HG03460 (cell line): ENCODE measurements at regions not wholly inside any gene's neighbourhood (a gene's known extent, or its start where the extent isn't known, plus 50 kb on each side); places are given as distances from the start of the nearest gene placed in this dataset.
A peak's percentile ranks its signal among the peaks of the same experiment; 100 is the strongest.

Experiments
- ATAC-seq: cut with Tn5 transposase; IDR thresholded peaks from one replicate; pipeline ENCODE4 v1.9.1; 2021; ENCODE audit not compliant: unreplicated experiment

DNA sequence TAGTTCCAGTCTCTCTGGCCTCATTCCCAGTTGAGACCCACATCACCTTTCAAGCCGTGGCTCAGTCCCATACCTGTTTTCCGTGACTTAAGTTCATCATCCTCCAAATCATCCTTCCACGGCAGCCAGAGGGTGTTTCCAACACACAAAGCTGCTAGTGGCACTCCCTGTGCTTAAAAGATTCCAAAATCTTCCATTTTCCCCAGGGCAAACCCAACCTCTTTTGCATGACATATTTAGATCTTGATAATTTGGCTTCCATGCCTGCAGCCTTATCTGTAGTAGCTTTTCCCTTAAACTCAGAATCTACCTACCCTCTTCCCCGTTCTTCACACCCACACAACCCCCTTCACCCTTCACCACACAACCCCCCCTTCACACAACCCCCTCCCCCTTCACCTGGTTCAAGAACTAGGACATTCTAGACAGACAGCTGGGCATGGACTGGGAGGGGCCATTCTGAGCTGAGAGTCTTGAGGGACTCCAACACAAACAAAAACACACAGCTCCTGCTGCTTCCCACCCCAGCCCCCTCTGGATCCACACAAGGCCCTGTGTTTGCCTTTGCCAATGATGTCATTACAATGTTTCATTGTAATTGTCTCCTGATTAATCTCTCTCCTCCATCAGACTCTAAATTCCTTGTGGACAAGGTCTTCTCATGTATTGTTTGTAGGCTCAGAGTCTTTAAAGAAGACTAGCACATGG is 268.2 kb downstream of the SH3GL2 start:
- ATAC-seq, result no peak

GRCh38 chr9:17847908-17848307 is 269.0 kb downstream of the SH3GL2 start:
- ATAC-seq, result no peak

DNA sequence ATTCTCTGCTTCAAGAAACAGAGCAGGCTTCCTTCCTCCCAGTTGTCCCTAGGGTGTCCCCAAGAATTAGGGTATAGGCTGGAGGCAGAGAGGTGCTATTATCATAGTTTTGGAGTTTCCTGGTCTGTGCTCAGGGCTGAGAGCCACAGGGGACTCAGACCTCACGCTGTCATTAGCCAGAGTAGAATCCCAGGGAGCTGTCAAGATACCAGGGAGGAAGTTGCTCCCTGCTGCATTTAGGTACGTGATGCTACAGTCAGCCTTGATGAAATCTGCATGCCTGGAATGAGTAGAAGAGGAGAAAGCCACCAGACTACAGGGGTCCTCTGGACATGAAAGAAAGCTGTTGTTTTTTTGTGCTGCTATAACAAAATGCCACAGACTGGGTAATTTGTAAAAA is 273.2 kb downstream of the SH3GL2 start:
- no peak for ATAC-seq

GRCh38 chr9:17854487-17854886 is 275.6 kb downstream of the SH3GL2 start:
- ATAC-seq, result no peak

DNA sequence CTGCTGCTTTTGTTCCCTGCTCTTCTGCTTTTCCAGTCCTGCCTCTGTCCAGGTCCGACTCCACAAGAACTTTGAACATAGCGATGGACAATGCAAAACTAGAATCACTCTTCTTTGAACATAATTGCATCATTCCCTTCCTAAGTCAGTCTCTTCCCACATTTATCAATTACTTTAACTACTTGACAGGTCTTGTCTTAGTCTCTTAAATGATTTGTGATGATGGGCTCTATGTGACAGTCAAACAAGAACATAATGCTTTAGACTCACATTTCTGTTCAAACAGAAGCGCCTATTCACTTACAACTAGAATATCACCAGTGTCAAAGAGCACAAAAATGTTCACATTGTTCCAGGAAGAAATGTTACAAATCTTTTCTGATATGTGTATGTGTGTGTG is 278.1 kb downstream of the SH3GL2 start:
- no peak for ATAC-seq

DNA sequence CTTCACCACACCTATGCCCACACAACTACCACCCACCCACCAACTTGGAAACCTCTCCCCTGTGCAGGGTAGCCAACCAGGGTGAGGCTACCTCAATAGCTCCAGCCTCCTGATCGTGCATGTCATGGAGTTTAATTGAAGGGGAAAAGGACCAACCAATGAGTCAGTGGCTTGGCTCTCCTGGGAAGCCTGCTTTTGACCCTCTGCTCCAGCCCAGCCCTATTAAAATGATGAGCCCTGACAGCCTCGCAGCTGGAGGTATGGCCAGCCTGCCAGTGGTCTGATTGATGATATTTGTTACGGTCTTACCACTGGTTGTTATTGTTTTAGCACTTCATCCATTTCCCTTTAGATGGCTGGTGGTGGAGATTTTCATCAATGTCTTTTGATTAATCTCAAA is 280.4 kb downstream of the SH3GL2 start:
- no peak for ATAC-seq

GRCh38 chr9:17859987-17860386 is 281.1 kb downstream of the SH3GL2 start:
- no peak for ATAC-seq

- no peak for ATAC-seq
Measured at GRCh38 chr9:17862101-17862500, 283.2 kb downstream of the SH3GL2 start.

DNA sequence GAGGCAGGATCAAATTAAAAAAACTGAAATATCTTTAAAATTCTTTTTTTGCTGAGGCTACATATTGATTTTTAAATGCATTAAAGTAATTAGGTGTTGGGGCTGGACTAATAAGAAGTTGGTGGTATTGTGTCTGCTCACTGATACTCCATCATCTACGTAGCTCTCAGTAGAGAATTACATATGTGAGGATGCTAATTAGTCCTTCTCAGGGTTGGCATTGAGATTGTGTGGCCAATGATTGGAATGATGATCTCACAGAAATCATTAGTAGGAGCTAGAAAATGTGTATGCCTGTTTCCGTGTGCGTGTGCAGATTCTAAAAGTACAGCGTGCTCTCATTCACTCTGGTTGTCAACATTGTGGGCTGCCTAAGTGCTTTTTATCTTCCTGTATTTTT is 283.8 kb downstream of the SH3GL2 start:
- no peak for ATAC-seq

DNA sequence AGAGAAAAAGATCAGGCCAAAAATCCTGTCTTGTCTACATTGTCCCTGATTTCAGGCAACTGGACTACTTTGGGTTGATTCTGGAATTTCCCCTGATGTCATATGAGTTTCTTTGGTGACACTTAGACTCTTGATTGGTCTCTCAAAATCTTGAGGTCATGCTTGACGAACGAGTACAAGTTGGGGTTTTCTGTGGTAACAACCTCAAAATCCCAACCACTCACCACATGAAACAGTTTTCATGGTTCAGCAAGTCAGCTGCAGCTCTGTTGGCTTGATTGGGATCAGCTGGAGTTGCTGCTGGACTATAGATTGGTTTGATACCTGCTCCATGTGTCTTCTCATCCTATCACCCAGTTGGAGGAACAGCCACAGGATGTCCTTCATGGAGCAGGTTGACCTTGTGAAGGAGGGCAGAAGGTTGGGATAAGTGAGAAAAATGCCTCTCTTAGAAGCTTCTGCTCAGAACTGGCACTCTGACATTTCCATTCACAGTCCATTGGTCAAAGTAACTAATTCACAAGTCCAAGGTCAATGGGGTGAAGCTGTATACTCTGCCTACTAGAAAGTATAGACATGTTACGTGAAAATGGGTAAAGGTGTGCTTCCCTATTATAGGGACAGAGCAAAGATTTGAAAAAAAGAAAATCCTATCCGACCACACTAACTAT is 284.5 kb downstream of the SH3GL2 start:
- peak; percentile 89 for ATAC-seq

DNA sequence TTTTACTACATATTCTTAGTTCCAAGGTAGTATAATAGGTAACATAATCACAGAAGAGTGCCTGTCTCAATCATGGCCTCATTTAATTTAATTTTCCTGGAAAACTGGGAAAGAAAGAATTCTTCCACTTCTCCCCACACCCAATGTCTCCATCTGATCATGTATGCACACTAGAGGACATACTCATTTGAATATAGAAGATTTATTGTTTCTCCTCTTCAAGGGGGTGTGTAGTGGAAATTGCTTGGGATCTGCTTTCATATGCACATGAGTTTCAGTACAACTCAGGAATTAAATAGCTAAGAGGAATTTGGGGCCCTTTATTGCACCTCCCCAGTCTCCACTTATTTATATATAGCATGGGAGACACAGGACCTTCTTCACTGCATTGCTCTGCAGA is 285.1 kb downstream of the SH3GL2 start:
- ATAC-seq, result no peak

GRCh38 chr9:17864951-17865350 is 286.1 kb downstream of the SH3GL2 start:
- ATAC-seq, result no peak

- ATAC-seq, result no peak
Measured at GRCh38 chr9:17865881-17866280, 287.0 kb downstream of the SH3GL2 start.

GRCh38 chr9:17870722-17871121 is 291.9 kb downstream of the SH3GL2 start:
- no peak for ATAC-seq

DNA sequence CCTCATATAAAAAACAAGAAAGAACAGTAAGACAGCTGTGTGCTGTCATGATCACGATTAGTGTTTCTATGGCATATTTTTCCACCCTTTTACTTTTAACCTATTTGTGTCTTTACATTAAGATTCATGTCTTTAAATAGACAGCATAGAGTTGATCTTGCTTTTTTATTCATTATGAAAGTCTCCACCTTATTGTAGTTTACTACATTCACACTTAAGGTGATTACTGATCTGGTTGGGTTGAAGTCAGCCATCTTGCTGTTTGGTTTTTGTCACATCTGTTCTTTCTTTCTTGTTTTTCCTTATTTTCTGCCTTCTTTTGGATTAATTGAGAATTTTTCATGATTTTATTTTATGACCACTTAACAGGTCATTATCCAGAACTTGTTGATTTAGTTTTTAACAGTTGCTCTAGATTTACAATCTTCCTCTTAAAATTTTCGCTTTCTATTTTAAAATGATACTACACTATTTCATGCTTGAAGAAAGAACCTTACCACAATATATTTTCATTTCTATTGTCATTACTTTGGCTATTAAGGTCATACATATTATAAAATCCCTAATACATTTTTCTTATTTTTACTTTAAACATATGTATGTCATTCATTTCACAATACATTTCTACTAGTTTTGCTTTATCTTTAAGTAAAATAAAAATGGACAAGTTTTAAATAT is 292.5 kb downstream of the SH3GL2 start:
- no peak for ATAC-seq

- ATAC-seq, result no peak
Measured at GRCh38 chr9:17875886-17876285, 297.0 kb downstream of the SH3GL2 start.

DNA sequence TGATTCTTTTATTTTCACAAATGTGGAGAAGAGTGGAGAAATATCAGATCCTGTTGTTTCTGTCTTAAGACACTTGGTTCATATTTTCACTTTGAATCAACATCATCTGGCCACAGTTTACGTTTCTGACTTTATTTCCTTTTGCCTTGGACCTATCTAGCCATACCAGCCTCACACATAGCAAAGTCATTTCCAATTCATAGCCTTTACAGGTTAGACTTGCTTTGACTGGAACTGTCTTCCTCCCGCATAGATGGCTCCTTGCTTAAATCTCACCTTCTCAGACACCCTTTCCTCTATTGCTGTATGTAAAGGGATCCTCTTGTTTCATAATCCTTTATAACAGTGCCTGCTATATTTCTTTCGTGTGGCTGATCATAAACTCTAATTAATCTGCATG is 297.8 kb downstream of the SH3GL2 start:
- ATAC-seq, result no peak

- ATAC-seq, result no peak
Measured at GRCh38 chr9:17878810-17879370, 300.0 kb downstream of the SH3GL2 start.

GRCh38 chr9:17881371-17881770 is 302.5 kb downstream of the SH3GL2 start:
- ATAC-seq, result no peak

- ATAC-seq, result no peak
Measured at GRCh38 chr9:17882688-17883594, 304.1 kb downstream of the SH3GL2 start.

DNA sequence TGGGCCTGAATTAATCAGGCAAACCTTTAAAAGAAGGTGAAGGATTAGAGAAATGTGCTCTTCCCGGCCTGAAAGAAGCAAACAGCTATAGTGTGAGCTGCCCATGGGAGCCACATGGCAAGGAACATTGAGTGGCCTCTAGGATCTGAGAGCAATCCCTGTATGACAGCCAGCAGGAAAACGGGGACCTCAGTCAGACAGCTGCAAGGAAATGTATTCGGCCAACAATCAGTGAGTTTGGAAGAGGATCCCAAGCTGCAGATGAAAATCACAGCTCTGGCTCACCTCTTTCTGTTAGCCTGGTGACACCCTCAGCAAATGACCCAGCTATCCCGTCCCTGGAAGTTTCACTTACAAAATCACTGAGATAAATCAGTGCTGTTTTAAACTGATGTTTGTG is 309.2 kb downstream of the SH3GL2 start:
- ATAC-seq, result no peak
